ENCODE measurements at regions not wholly inside any gene's neighbourhood (a gene's known extent, or its start where the extent isn't known, plus 50 kb on each side); places are given as distances from the start of the nearest gene placed in this dataset.

DNA sequence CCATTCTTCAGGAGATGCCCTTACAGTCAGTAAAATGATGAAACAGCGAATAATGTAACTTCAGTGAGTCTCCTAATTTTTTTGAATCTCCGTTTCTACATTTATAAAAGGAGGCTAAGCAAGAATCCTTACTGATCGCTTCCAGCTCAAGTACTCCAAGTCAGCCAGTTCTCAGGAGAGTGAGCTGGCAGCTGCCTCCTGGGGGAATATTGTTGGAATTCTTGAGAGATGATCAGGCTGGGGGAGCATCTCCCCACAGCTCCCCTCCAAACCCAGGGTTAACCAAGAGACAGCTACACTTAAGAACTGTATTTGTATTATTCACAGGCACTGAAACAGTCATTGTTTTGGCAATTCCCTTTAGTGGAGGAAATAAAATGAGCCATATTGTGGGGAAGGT is 89.1 kb upstream of the PCSK2 start:
- DNase-seq: no peak

DNA sequence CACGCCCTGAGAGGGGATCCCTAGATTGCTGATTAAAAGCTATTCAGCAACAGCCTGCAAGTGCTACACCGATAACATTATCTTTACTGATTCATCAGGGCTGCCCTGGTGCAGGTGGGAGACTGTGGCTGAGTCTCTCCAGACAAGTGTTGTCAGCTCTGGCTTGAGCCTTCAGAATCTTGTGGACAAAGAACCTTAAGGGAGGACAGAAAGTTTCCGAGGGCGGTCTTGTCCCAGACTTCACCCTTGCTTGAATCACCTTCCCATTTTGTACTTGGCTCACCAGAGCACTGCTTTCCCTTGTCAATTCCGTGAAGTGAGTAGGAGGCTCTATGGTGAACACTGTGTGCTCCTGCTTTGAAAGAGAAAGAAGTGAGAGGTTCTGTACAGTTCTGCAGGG is 88.6 kb upstream of the PCSK2 start:
- DNase-seq: no peak

GRCh38 chr20:17140894-17141293 is 85.9 kb upstream of the PCSK2 start:
- DNase-seq: no peak

DNA sequence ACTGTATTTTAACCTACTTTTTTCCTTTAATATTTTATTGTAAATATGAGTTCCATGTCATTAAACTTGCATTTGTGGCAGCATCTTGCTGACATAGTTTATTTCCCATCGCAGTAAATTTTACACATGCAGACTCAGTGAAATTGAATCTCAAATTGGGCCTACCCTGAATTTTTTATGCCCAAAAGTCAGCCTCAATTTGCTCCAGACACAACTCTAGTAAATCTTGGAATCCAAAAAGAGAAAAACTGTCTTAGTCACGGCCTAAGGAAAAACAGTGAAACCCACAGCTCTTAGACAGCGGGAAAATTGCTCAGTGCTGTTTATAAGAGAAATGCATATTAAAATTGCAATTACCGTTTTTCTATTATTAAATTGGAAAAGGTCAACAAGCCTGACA is 85.3 kb upstream of the PCSK2 start:
- no peak for DNase-seq

- DNase-seq: no peak
Measured at GRCh38 chr20:17142666-17143065, 84.2 kb upstream of the PCSK2 start.

DNA sequence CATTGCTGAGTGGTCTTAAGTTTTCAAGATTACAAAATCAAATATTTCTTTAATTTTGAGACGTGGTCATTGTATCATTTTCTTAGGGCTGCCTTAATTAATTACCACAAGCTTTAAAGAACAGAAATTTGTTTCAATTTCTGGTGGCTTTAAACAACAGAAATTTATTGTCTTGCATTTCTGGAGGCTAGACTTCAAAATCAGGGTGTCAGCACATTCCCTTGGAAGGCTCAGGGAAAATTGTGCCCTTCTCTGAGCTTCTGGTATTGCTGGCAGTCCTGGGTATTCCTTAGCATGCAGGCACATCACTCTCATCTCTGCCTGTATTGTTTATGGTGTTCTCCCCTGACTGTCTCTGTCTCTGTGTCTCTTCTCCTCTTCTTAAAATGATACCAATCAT is 76.0 kb upstream of the PCSK2 start:
- DNase-seq: no peak

GRCh38 chr20:17155401-17155800 is 71.4 kb upstream of the PCSK2 start:
- no peak for DNase-seq

DNA sequence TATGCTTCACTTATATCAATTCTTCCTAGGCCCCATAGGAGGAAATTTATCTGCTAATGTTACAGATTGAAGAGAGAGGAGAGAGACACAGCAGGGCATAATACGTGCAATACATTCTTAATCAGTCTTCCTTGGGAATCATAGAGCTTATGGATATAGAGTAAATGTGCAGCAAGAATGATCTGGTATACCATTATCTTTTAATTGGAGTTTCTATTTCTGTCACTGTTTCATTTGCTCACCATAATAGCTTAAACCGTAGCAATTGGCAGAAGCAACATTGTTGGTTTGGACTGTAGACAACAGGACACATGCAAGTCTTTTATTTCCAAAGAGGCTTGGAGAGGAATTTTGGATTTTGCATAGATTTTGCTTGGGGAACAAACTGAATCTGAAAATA is 68.1 kb upstream of the PCSK2 start:
- no peak for DNase-seq

- DNase-seq: no peak
Measured at GRCh38 chr20:17161673-17162481, 65.0 kb upstream of the PCSK2 start.

GRCh38 chr20:17168026-17168612 is 58.7 kb upstream of the PCSK2 start:
- DNase-seq: no peak

DNA sequence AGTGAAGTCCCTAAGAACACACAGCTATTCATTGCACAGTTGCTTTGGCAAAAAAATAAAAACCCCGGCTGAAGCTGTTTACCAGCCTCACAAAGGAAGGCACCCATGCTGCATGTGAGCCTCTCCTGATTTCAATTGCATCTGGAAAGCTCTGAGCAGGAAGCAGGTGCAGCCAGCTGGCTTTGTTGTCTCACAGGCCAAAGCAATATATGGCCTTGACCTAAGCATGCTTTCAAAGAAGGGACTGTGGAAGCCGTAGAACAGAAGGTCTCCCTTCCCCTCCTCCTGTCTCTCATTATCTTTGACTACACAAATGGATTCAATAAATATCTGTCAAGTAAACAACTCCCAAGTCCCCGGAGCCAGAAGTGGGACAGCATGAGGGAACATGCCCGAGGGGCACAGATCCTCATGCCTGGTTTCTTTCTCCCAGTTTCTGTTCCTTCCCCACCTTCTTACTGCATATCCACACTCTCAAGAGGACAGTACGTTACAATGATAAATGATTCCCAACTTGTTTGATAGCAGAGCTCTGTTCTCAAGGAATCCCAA is 57.2 kb upstream of the PCSK2 start:
- no peak for DNase-seq

DNA sequence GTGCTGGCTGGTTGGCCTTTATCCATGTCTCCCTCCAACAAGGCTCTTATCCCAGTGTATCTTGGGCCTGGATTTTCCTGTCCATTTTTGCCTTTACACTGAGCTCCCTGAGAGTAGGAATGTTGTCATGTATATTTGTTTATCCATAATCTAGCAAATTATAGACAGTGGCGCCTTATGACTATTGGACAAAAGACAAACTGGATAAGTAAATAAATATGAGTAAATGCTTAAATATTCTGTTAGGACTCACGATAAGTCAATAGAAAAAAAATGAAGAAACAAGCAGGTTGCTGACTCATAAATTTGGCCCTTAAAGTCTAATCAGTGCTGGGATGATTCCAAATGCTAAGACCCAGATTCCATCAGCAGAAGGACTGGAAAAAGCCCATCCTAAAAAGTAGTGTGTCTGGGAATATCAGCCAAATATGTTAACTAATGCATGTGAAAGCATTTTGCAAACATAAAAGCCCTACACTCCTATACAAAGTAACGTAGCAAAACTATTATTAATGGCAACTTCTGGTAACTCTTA is 55.0 kb upstream of the PCSK2 start:
- DNase-seq: no peak

DNA sequence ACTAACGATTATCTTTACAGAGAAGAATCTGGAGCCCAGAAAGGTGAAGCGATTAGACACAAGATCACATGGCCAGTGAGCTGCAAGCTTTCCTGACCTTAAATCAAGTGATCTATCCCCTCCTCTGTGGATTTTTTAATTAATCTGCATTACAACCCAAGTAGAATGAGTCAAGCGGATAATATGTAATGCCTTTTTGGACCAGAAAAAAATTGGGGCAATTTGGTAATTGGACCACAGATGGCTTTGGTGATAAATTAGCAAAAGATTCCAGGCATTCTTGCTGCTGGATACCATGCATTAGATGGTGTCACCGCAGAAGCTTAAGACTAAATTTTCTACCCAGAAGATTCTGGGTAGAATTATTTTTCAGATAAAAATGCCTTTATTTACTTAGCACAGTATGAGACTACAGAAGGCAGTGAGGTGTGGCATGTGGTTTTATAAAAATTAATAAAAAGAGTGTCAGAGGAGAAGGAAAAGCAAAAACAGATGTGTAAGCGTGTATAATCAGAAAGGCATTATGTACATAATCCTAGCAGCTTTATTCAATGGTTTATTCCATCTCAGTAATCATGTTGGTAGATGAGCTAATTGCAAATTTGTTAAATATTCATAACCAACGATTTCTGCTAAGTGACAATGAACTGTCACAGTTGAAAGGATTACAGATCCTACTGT is 53.9 kb upstream of the PCSK2 start:
- no peak for DNase-seq

All from central memory CD4-positive, alpha-beta T cell (primary cell).